ENCODE measurements at regions not wholly inside any gene's neighbourhood (a gene's known extent, or its start where the extent isn't known, plus 50 kb on each side); places are given as distances from the start of the nearest gene placed in this dataset.

- no peaks in the 10 kb centered on the region for H3F3A ChIP-seq (ENCODE audit: insufficient read depth, low read depth)
- TF ChIP-seq CTCF (conservative IDR thresholded peaks at IDR 0.05) (no peak), EZH2 (IDR thresholded peaks at IDR 0.05; ENCODE audit: low read depth) (no peak)
- no TSS peak for BruUV-seq (replicated peaks)
- CTCF ChIA-PET, result no interaction called here
- H3K9me2 ChIP-seq (ENCODE audit: insufficient read depth), result no peaks in the 10 kb centered on the region
- intact Hi-C loops (cut with micrococcal nuclease; ENCODE audit: unreplicated experiment), result no loop called here
- peak in 1 of 2 experiments; percentile 24 for DNase-seq
- H3K79me2 ChIP-seq (ENCODE audit: low read depth), result no peaks in the 10 kb centered on the region
- H3K9me3 ChIP-seq (ENCODE audit: insufficient read depth, low read depth), result no peaks in the 10 kb centered on the region
- H3K36me3 ChIP-seq (ENCODE audit: low read depth), result no peaks in the 10 kb centered on the region
- POLR2A ChIA-PET (ENCODE audit: unreplicated experiment), result interaction anchor here (0.6 kb wide), 2 partner anchors 13 to 130 kb away, joined by 4 to 5 read pairs; no protein-coding TSS in a partner anchor
- no peaks in the 10 kb centered on the region for H3K27me3 ChIP-seq (ENCODE audit: insufficient read depth, low read depth)
- H3K4me1 ChIP-seq (replicated peaks; ENCODE audit: insufficient read depth), result no peaks in the 10 kb centered on the region
- H4K20me1 ChIP-seq (ENCODE audit: insufficient read depth), result no peaks in the 10 kb centered on the region
- H2AFZ ChIP-seq, result no peak overlapping the region
- no peak overlapping the region for H3K4me2 ChIP-seq
- no peak overlapping the region for H3K27ac ChIP-seq
- H3K4me3 ChIP-seq, result no peak overlapping the region
Measured at GRCh38 chr13:29936051-29936813, 85.8 kb upstream of the UBL3 start.

GRCh38 chr13:29935309-29935981 lies 85.0 kb upstream of the UBL3 start:
- ChIA-PET POLR2A (ENCODE audit: unreplicated experiment) (interaction anchor here (0.5 to 0.6 kb wide), 2 partner anchors 12 to 140 kb away, joined by 5 to 6 read pairs; no protein-coding TSS in a partner anchor), CTCF (no interaction called here)
- no peak for DNase-seq

More at GRCh38 chr13:29935309-29935981, 85.0 kb upstream of the UBL3 start:
- H3K4me1 ChIP-seq (replicated peaks; ENCODE audit: insufficient read depth), result no peaks in the 10 kb centered on the region
- no peak overlapping the region for H3K4me3 ChIP-seq
- no peak overlapping the region for H2AFZ ChIP-seq
- H4K20me1 ChIP-seq (ENCODE audit: insufficient read depth), result no peaks in the 10 kb centered on the region
- H3K4me2 ChIP-seq, result no peak overlapping the region
- BruUV-seq (replicated peaks), result no TSS peak
- no peak for TF ChIP-seq EZH2 (IDR thresholded peaks at IDR 0.05; ENCODE audit: low read depth)
- no peak for TF ChIP-seq CTCF (conservative IDR thresholded peaks at IDR 0.05)
- H3K36me3 ChIP-seq (ENCODE audit: low read depth), result no peaks in the 10 kb centered on the region
- H3K9me3 ChIP-seq (ENCODE audit: insufficient read depth, low read depth), result no peaks in the 10 kb centered on the region
- no peaks in the 10 kb centered on the region for H3K27me3 ChIP-seq (ENCODE audit: insufficient read depth, low read depth)
- H3K27ac ChIP-seq, result no peak overlapping the region
- H3K79me2 ChIP-seq (ENCODE audit: low read depth), result no peaks in the 10 kb centered on the region
- no peaks in the 10 kb centered on the region for H3K9me2 ChIP-seq (ENCODE audit: insufficient read depth)
- intact Hi-C loops (cut with micrococcal nuclease; ENCODE audit: unreplicated experiment), result no loop called here
- H3F3A ChIP-seq (ENCODE audit: insufficient read depth, low read depth), result no peaks in the 10 kb centered on the region

All from PC-9 (cell line).